ENCODE measurements at regions not wholly inside any gene's neighbourhood (a gene's known extent, or its start where the extent isn't known, plus 50 kb on each side); places are given as distances from the start of the nearest gene placed in this dataset.
A peak's percentile ranks its signal among the peaks of the same experiment; 100 is the strongest.
"Not testable (repeated sequence)": the region's sequence is repeated elsewhere in the genome, so short reads cannot be mapped to it uniquely, and the experiment has no call there.

- DNase-seq (ENCODE audit: low spot score); ATAC-seq; intact Hi-C loops (cut with DNase I): not testable (repeated sequence)
These were observed 189.1 kb upstream of the JADE1 start for GRCh38 chr4:128620279-128620965.

DNA sequence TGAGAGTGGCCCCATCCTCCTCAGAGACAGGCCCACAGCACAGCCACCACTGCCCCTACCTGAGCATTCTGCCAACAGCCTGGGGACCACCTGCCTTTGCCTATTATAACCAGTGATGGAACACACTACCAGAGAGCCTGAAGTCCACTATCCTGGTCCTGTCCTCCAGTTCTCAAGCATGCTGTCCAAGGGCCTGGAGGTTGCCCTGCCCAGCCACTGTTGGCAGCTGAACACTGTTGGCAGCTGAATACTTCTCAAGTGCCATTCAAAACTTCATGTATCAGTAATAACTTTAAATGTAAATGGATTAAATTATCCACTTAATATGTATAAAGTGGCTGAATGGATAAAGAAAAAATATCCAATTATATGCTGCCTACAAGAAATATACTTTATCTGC, 194.3 kb upstream of the JADE1 start:
- ATAC-seq (no peak), DNase-seq (ENCODE audit: low spot score) (no peak)
- intact Hi-C loops (cut with DNase I): no loop called here

- no peak for DNase-seq (ENCODE audit: low spot score)
- ATAC-seq: no peak
- intact Hi-C loops (cut with DNase I): no loop called here
These were observed 201.5 kb upstream of the JADE1 start for GRCh38 chr4:128608006-128608405.

GRCh38 chr4:128606173-128606572, 203.3 kb upstream of the JADE1 start:
- DNase-seq (ENCODE audit: low spot score) (no peak), ATAC-seq (no peak)
- intact Hi-C loops (cut with DNase I): no loop called here

GRCh38 chr4:128604840-128605239, 204.7 kb upstream of the JADE1 start:
- intact Hi-C loops (cut with DNase I): no loop called here
- no peak for DNase-seq (ENCODE audit: low spot score)
- ATAC-seq: no peak

GRCh38 chr4:128604204-128604603, 205.3 kb upstream of the JADE1 start:
- DNase-seq (ENCODE audit: low spot score) (no peak), ATAC-seq (no peak)
- intact Hi-C loops (cut with DNase I): no loop called here

DNA sequence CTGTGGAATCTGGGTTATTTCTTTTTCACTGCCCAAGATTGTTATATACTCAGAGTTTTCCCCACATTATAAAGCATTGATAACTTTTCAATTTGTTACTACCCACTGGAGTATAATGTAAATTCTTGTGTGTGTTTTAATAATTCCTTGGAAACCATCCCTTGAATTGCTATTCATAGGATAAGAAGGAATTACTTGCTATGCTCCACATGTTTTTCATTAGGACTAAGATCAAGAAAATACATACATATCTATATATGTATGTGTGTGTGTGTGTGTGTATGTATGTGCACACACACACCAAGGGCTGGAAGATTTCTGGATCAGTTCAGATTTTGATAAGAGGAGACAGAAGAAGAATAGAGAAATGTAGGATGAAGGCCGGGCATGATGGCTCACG, 206.4 kb upstream of the JADE1 start:
- DNase-seq (ENCODE audit: low spot score) (no peak), ATAC-seq (no peak)
- intact Hi-C loops (cut with DNase I): no loop called here

DNA sequence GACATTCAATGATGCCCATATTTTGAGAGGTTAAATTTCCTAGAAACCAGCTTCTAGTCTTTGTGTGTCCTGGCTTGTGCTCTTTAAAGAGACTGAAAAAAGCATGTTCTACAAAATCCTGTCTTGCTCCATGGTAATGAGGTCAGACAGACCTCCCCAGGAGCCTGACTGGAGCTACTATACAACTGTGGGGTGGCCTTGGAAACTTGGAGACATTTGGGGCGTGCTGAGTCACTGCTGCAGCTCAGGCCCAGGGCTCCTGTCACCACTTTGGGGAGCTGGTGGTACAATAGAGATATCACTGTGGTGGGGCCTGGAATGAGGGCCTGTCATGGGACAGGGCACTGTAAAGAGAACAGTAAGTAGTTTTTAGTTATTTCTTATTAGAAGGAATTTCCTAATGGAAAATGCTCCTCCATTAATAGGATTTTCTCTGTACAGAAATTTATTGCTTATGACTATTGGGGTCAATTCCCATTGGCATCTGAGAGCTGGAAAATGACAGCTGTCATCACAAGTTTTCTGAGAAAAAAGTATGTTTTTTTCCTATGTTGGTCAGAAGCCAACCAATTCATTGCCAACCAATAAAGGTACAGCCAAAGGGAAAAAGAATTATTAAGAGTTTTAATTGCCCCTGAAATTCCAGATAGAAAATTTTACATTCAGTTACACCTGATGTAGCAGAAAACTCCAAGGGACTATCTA, 207.4 kb upstream of the JADE1 start:
- no peak for DNase-seq (ENCODE audit: low spot score)
- intact Hi-C loops (cut with DNase I): no loop called here
- peak; percentile 26 for ATAC-seq

DNA sequence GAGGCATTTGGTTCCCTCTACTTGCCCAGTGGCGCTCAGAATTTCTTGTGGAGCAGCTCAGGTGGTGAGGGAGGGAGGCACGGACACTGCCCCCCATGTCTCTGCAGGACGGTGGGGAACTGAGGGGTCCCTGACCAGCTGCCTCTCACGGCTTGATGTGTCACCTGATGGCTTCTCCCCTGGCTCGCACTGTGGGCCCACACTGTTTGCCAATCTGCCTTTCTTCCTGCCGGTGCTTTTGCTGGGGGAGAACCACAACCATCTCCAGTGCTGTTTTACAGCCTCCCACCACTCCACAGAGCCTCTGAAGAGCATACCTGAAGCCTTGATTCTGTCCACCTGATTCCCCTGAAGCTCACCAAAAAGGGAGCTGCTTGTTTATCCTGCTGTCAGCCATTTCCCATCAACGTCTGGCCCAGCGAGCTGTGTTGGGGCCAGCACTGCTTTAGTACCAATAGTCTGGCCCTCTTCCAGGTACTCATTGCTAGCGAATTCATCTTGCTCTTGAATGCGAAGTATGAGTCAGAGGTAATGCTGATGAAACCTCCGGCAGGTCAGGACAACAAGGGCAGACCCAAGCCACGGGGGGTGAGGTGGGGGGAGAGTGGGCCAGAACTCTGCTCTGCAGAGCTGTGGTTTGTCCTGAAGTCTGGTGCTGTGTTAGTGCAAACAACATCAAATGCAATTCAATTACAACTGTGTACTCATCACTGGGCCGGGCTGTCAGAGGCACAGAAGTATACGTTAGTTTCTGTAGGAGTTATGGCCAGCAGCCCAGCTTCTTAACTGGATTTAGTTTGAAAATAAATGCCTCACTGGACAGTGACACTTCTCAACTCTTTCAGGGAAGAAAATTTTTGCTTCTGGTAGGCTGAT, 208.3 kb upstream of the JADE1 start:
- DNase-seq (ENCODE audit: low spot score): peak; percentile 59
- intact Hi-C loops (cut with DNase I): no loop called here

GRCh38 chr4:128600410-128600809, 209.1 kb upstream of the JADE1 start:
- DNase-seq (ENCODE audit: low spot score) (no peak), ATAC-seq (peak; percentile 66)
- intact Hi-C loops (cut with DNase I): no loop called here

More for the DNA sequence above, 208.3 kb upstream of the JADE1 start:
- ATAC-seq: peak; percentile 80

DNA sequence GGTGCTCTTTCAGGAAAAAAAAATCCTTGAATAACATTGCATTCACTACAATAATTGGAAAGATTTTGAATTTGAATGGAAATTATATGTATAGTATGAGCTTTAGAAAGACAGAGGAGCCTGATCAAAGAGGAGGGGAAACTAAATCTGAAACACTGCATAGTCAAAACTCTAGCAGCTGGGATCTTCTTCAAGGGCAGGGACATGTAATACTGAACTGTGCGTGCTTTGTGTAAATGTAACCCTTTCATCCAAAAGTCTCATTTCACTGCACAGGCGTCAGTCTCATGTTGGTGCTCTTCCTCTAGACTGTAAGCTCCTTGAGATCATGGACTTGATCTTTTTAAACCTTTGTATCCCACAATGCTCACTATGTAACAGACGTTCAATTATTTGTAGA, 212.0 kb upstream of the JADE1 start:
- ATAC-seq (no peak), DNase-seq (ENCODE audit: low spot score) (no peak)
- intact Hi-C loops (cut with DNase I): no loop called here

DNA sequence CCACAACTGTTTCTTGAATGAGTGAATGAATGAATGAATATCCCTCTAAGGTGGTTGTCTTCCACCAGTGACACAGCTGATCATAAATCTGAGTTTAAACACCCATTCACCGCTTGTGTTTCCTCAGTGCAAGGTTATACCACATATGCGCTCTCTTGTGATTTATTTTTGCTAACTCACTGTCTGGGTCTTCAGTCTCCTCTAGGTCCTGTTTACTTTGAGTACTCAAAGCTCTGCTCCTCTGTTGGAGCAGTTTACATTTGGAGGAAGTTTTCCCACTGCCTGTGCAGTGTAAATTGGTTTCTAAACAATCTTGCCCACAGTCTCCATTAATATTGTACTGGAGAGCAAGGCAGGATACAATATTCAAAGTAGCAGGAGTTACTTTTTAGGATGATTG, 212.6 kb upstream of the JADE1 start:
- ATAC-seq (no peak), DNase-seq (ENCODE audit: low spot score) (no peak)
- intact Hi-C loops (cut with DNase I): no loop called here

DNA sequence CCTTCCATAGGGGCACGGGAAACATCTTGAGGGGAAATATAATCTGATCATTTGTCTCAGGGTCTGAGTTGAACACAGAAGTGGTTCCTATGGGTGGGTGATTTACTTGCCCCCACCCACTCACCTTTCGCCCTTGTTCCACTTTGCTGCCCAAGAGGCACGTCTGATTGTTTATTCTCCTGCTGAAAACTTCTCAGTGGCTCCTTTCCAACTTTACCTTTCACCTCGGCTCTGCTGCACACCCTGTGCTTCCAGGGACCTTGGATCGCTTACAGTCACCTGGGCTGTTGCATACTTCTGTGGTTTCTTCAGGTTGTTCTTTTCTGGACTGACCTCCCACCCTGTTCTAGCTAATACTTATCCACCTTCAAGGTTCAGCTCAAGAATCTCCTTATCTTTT, 213.4 kb upstream of the JADE1 start:
- DNase-seq (ENCODE audit: low spot score) (no peak), ATAC-seq (no peak)
- intact Hi-C loops (cut with DNase I): no loop called here

GRCh38 chr4:128591482-128591881, 218.0 kb upstream of the JADE1 start:
- ATAC-seq: no peak

DNA sequence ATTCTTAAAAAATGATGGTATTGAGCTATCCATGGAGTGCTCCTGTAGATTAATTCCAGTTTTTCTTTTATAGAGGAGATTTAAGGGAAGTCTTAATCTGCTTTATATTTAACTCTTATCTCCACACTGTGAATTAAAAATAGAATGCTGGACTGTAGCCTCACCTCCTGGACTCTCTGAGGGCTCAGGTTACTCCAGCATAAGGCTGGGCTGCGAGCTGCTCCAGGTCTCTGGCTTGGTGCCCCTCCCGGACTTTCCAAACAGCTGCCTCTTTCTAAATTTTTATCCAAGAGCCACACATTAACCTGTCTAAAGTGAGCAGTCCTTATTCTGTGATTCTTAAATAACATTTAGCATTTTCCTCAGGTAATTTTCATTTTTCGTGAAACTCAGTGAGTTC, 218.7 kb upstream of the JADE1 start:
- ATAC-seq (no peak), DNase-seq (ENCODE audit: low spot score) (no peak)
- intact Hi-C loops (cut with DNase I): no loop called here

More at GRCh38 chr4:128591482-128591881, 218.0 kb upstream of the JADE1 start:
- no peak for DNase-seq (ENCODE audit: low spot score)
- intact Hi-C loops (cut with DNase I): no loop called here

DNA sequence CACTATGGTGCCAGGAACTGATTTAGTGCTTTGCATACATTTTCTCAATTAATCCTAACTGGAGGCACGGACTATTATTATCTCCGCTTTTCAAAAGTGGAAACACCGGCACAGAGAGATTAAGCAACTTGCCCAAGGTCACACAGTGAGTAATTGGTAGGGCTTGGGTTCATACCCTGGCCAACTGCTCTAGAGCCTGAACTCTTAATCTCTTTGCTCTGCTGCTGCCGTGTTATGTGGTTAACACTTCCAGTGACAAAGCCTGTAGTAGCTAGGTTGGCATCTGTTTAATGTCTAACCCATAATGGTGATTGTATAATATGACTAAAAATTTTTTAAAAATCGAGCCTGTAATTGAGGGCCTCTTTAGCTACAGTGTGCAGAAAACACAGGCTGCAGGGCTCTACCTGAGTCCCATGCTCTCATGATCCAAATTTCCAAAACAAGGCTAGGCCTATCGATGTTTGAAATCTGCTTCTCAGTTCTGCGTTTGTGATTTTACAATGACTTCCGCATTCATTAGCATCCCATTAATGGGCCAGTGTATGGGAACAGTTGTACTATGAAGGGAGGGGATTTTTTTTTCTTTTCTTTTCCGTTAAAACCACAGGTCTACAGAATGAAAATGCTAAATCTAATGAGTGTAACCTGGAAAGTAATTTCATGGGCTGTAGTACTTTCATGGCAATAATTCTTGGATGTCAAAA, 219.3 kb upstream of the JADE1 start:
- no peak for DNase-seq (ENCODE audit: low spot score)
- intact Hi-C loops (cut with DNase I): no loop called here

GRCh38 chr4:128589384-128589965, 220.0 kb upstream of the JADE1 start:
- no peak for DNase-seq (ENCODE audit: low spot score)
- intact Hi-C loops (cut with DNase I): loop anchor here (10.0 kb wide), 1 partner anchor 1715 kb away; no protein-coding TSS in a partner anchor
- no peak for ATAC-seq

More for the DNA sequence above, 219.3 kb upstream of the JADE1 start:
- ATAC-seq: no peak

GRCh38 chr4:128587382-128587781, 222.1 kb upstream of the JADE1 start:
- intact Hi-C loops (cut with DNase I): loop anchor here (10.0 kb wide), 1 partner anchor 1717 kb away; no protein-coding TSS in a partner anchor
- no peak for DNase-seq (ENCODE audit: low spot score)
- ATAC-seq: no peak

Data from sciatic nerve (tissue), 2 donors.